Mesenchymal stem cell (in vitro differentiated cells and primary cell): ENCODE measurements at regions not wholly inside any gene's neighbourhood (a gene's known extent, or its start where the extent isn't known, plus 50 kb on each side); places are given as distances from the start of the nearest gene placed in this dataset.

Source experiments
- DNase-seq: peaks from one replicate; pipeline ENCODE4 v3.0.0-alpha.2; 2013
- H2AFZ ChIP-seq: one replicate; pipeline ENCODE4 v1.6.1; 2013; ENCODE audit warnings: low read depth, mild to moderate bottlenecking, control low read depth, inconsistent platforms, low read length, moderate library complexity
- H2AK5ac ChIP-seq: 2 replicates; pipeline ENCODE4 v1.6.1; 2013; ENCODE audit warnings: low read length, moderate library complexity, mild to moderate bottlenecking, inconsistent platforms; ENCODE audit not compliant: severe bottlenecking
- H2BK120ac ChIP-seq: one replicate; pipeline ENCODE4 v1.6.1; 2013; ENCODE audit warnings: low read depth, mild to moderate bottlenecking, inconsistent platforms, low read length, moderate library complexity
- H2BK12ac ChIP-seq, 2 experiments: one replicate each; pipeline ENCODE4 v1.6.1; 2013; ENCODE audit warnings: inconsistent platforms in 2 of 2, low read length in 2 of 2, mild to moderate bottlenecking in 2 of 2, moderate library complexity in 2 of 2, control low read depth in 1 of 2
- H2BK15ac ChIP-seq: one replicate; pipeline ENCODE4 v1.6.1; 2013; ENCODE audit warnings: mild to moderate bottlenecking, low read depth, inconsistent platforms; ENCODE audit not compliant: poor library complexity, severe bottlenecking
- H2BK5ac ChIP-seq: 2 replicates; pipeline ENCODE4 v1.6.1; 2013; ENCODE audit warnings: low read depth, mild to moderate bottlenecking, low read length, control low read depth, inconsistent platforms; ENCODE audit not compliant: poor library complexity, severe bottlenecking
- H3K14ac ChIP-seq, 2 experiments: one replicate each; pipeline ENCODE4 v1.6.1; 2013; ENCODE audit warnings: inconsistent platforms in 2 of 2, low read length in 2 of 2, control low read depth in 1 of 2, mild to moderate bottlenecking in 1 of 2, moderate library complexity in 1 of 2
- H3K18ac ChIP-seq, 2 experiments: one replicate each; pipeline ENCODE4 v1.6.1; 2013; ENCODE audit warnings: inconsistent platforms in 2 of 2, low read length in 2 of 2, control low read depth in 1 of 2, low read depth in 1 of 2, mild to moderate bottlenecking in 1 of 2
- H3K23ac ChIP-seq, 2 experiments: one replicate each; pipeline ENCODE4 v1.6.1; 2013; ENCODE audit warnings: inconsistent platforms in 2 of 2, low read length in 2 of 2, mild to moderate bottlenecking in 2 of 2, moderate library complexity in 2 of 2, control low read depth in 1 of 2
- H3K27ac ChIP-seq: 2 replicates; pipeline ENCODE4 v1.5.1; 2013; ENCODE audit warnings: mild to moderate bottlenecking, moderate library complexity, low read length, control low read depth, inconsistent platforms; ENCODE audit not compliant: poor library complexity, severe bottlenecking
- H3K27me3 ChIP-seq, 2 experiments: 2 replicates each; pipeline versions ENCODE4 v1.6.1 to v1.7.0; 2013; ENCODE audit warnings: low read length in 2 of 2, mild to moderate bottlenecking in 2 of 2, moderate library complexity in 2 of 2, control low read depth in 1 of 2, inconsistent platforms in 1 of 2; ENCODE audit not compliant: control insufficient read depth in 1 of 2, insufficient read depth in 1 of 2
- H3K36me3 ChIP-seq, 2 experiments: 2 replicates each; pipeline versions ENCODE4 v1.6.1 to v1.7.0; 2013; ENCODE audit warnings: low read length in 2 of 2, control low read depth in 1 of 2, inconsistent platforms in 1 of 2, low read depth in 1 of 2, mild to moderate bottlenecking in 1 of 2; ENCODE audit not compliant: insufficient read depth in 2 of 2, control insufficient read depth in 1 of 2
- H3K4ac ChIP-seq, 2 experiments: one replicate each; pipeline ENCODE4 v1.6.1; 2013; ENCODE audit warnings: inconsistent platforms in 2 of 2, low read length in 2 of 2, mild to moderate bottlenecking in 2 of 2, moderate library complexity in 2 of 2, control low read depth in 1 of 2, low read depth in 1 of 2
- H3K4me1 ChIP-seq: 2 replicates; pipeline ENCODE4 v1.6.1; 2013; ENCODE audit warnings: low read depth, low read length, control low read depth; ENCODE audit not compliant: control insufficient read depth, insufficient read depth
- H3K4me2 ChIP-seq: 2 replicates; pipeline ENCODE4 v1.6.1; 2013; ENCODE audit warnings: low read length, mild to moderate bottlenecking, inconsistent platforms; ENCODE audit not compliant: poor library complexity, severe bottlenecking
- H3K4me3 ChIP-seq, 2 experiments: 2 replicates each; pipeline versions ENCODE4 v1.5.1 to v1.7.0; 2013; ENCODE audit warnings: low read length in 2 of 2, mild to moderate bottlenecking in 2 of 2, control low read depth in 1 of 2, low read depth in 1 of 2; ENCODE audit not compliant: insufficient read depth in 1 of 2
- H3K79me1 ChIP-seq: replicated peaks from 2 replicates; pipeline ENCODE4 v1.6.1; 2013; ENCODE audit warnings: mild to moderate bottlenecking, control low read depth, low read length, inconsistent platforms; ENCODE audit not compliant: poor library complexity, severe bottlenecking
- H3K9ac ChIP-seq: 2 replicates; pipeline ENCODE4 v1.7.0; 2013; ENCODE audit warnings: mild to moderate bottlenecking, low read length, moderate library complexity
- H3K9me3 ChIP-seq: 2 replicates; pipeline ENCODE4 v1.7.0; 2013; ENCODE audit warnings: mild to moderate bottlenecking, low read length; ENCODE audit not compliant: control insufficient read depth
- H4K8ac ChIP-seq: one replicate; pipeline ENCODE4 v1.6.1; 2013; ENCODE audit warnings: inconsistent platforms, mild to moderate bottlenecking, low read length, moderate library complexity
- H4K91ac ChIP-seq: one replicate; pipeline ENCODE4 v1.6.1; 2013; ENCODE audit warnings: mild to moderate bottlenecking, low read length, inconsistent platforms
- WGBS: methylation state at CpG from one replicate; pipeline ENCODE4 v1.1.7; 2013; ENCODE audit warnings: mixed read lengths; 5-methylcytosine and 5-hydroxymethylcytosine counted together

- Histone ChIP-seq H2BK12ac (no peak overlapping the region), H3K79me1 (no peaks in the 10 kb centered on the region), H2BK15ac (no peak overlapping the region), H2BK5ac (no peak overlapping the region), H4K8ac (no peak overlapping the region), H2AFZ (no peak overlapping the region), H3K27me3 (peaks cover 7 to 17% of the 10 kb centered on the region in 2 experiments), H3K23ac (no peak overlapping the region), H4K91ac (no peak overlapping the region), H3K4me3 (no peak overlapping the region), H3K4me2 (no peak overlapping the region), H3K4ac (no peak overlapping the region), H3K36me3 (no peaks in the 10 kb centered on the region), H3K4me1 (no peaks in the 10 kb centered on the region), H3K9me3 (no peaks in the 10 kb centered on the region), H2BK120ac (no peak overlapping the region), H3K18ac (no peak overlapping the region), H3K14ac (no peak overlapping the region), H3K27ac (no peak overlapping the region), H3K9ac (no peak overlapping the region), H2AK5ac (no peak overlapping the region)
- DNase-seq: no peak
- WGBS: 86% methylated on average over 1 of the region's 1 CpG
Measured at GRCh38 chr3:72359743-72360142, 488.5 kb downstream of the SHQ1 start.

GRCh38 chr3:72355168-72355567, 493.1 kb downstream of the SHQ1 start:
- no peak overlapping the region for H2BK120ac ChIP-seq
- no peak overlapping the region for H2AFZ ChIP-seq
- H3K4me3 ChIP-seq: no peak overlapping the region
- no peak overlapping the region for H2BK15ac ChIP-seq
- no peak overlapping the region for H3K14ac ChIP-seq
- no peaks in the 10 kb centered on the region for H3K36me3 ChIP-seq
- no peak overlapping the region for H4K8ac ChIP-seq
- no peak overlapping the region for H3K9ac ChIP-seq
- H2BK5ac ChIP-seq: no peak overlapping the region
- no peaks in the 10 kb centered on the region for H3K4me1 ChIP-seq
- H3K27me3 ChIP-seq: peaks cover 0 to 7% of the 10 kb centered on the region in 2 experiments
- H4K91ac ChIP-seq: no peak overlapping the region
- H3K23ac ChIP-seq: no peak overlapping the region
- no peak overlapping the region for H3K18ac ChIP-seq
- H2AK5ac ChIP-seq: no peak overlapping the region
- no peak for DNase-seq
- no peak overlapping the region for H3K4me2 ChIP-seq
- H2BK12ac ChIP-seq: no peak overlapping the region
- H3K9me3 ChIP-seq: no peaks in the 10 kb centered on the region
- H3K79me1 ChIP-seq: no peaks in the 10 kb centered on the region
- H3K27ac ChIP-seq: no peak overlapping the region
- H3K4ac ChIP-seq: no peak overlapping the region

GRCh38 chr3:72354486-72354885, 493.8 kb downstream of the SHQ1 start:
- no peak overlapping the region for H2BK120ac ChIP-seq
- peak overlapping the region in 1 of 2 experiments; percentile 29 for H3K23ac ChIP-seq
- H3K4me3 ChIP-seq: no peak overlapping the region
- peaks cover 0 to 7% of the 10 kb centered on the region in 2 experiments for H3K27me3 ChIP-seq
- H4K8ac ChIP-seq: no peak overlapping the region
- no peak overlapping the region for H2AFZ ChIP-seq
- H3K4me1 ChIP-seq: no peaks in the 10 kb centered on the region
- no peak overlapping the region for H2BK5ac ChIP-seq
- no peak overlapping the region for H4K91ac ChIP-seq
- H3K9me3 ChIP-seq: no peaks in the 10 kb centered on the region
- H3K14ac ChIP-seq: no peak overlapping the region
- no peaks in the 10 kb centered on the region for H3K79me1 ChIP-seq
- H3K27ac ChIP-seq: no peak overlapping the region
- H2BK15ac ChIP-seq: no peak overlapping the region
- no peak overlapping the region for H3K4ac ChIP-seq
- no peak overlapping the region for H3K4me2 ChIP-seq
- WGBS: 90% methylated on average over 1 of the region's 1 CpG
- no peak for DNase-seq
- no peaks in the 10 kb centered on the region for H3K36me3 ChIP-seq
- H2BK12ac ChIP-seq: peak overlapping the region in 1 of 2 experiments; percentile 34
- no peak overlapping the region for H3K18ac ChIP-seq
- H2AK5ac ChIP-seq: no peak overlapping the region
- no peak overlapping the region for H3K9ac ChIP-seq

GRCh38 chr3:72353236-72354128, 494.8 kb downstream of the SHQ1 start:
- H2AFZ ChIP-seq: no peak overlapping the region
- no peak overlapping the region for H3K18ac ChIP-seq
- no peak for DNase-seq
- H2BK12ac ChIP-seq: peak overlapping the region in 1 of 2 experiments; percentile 41
- no peak overlapping the region for H4K91ac ChIP-seq
- no peak overlapping the region for H3K4me2 ChIP-seq
- peaks cover 0 to 7% of the 10 kb centered on the region in 2 experiments for H3K27me3 ChIP-seq
- no peak overlapping the region for H3K14ac ChIP-seq
- H3K36me3 ChIP-seq: no peaks in the 10 kb centered on the region
- no peak overlapping the region for H2AK5ac ChIP-seq
- H2BK120ac ChIP-seq: no peak overlapping the region
- H3K79me1 ChIP-seq: no peaks in the 10 kb centered on the region
- H3K4ac ChIP-seq: no peak overlapping the region
- H2BK5ac ChIP-seq: no peak overlapping the region
- H3K9me3 ChIP-seq: no peaks in the 10 kb centered on the region
- no peak overlapping the region for H4K8ac ChIP-seq
- no peak overlapping the region for H3K27ac ChIP-seq
- 89% methylated on average over 16 of the region's 18 CpGs for WGBS
- no peaks in the 10 kb centered on the region for H3K4me1 ChIP-seq
- no peak overlapping the region for H3K23ac ChIP-seq
- no peak overlapping the region for H3K4me3 ChIP-seq
- peak overlapping the region; percentile 22 for H3K9ac ChIP-seq
- H2BK15ac ChIP-seq: no peak overlapping the region
